Ishikawa (cell line): ENCODE measurements at regions not wholly inside any gene's neighbourhood (a gene's known extent, or its start where the extent isn't known, plus 50 kb on each side); places are given as distances from the start of the nearest gene placed in this dataset.

Experiments
- CEBPB ChIP-seq: IDR thresholded peaks from 2 replicates; pipeline ENCODE4 v1.6.1; 2012
- CREB1 ChIP-seq: IDR thresholded peaks from 2 replicates; pipeline ENCODE4 v1.6.1; 2012; ENCODE audit warnings: low read depth
- EGR1 ChIP-seq: IDR thresholded peaks from 2 replicates; pipeline ENCODE4 v1.6.1; 2012
- EP300 ChIP-seq: IDR thresholded peaks from 2 replicates; pipeline ENCODE4 v1.6.1; 2012; ENCODE audit warnings: borderline replicate concordance
- FOXM1 ChIP-seq: IDR thresholded peaks from 2 replicates; pipeline ENCODE4 v1.6.1; 2012; ENCODE audit warnings: low read depth, borderline replicate concordance
- NFIC ChIP-seq: IDR thresholded peaks from 2 replicates; pipeline ENCODE4 v1.6.1; 2012
- RAD21 ChIP-seq: IDR thresholded peaks from 2 replicates; pipeline ENCODE4 v1.6.1; 2012; ENCODE audit warnings: low read depth
- TAF1 ChIP-seq: IDR thresholded peaks from 2 replicates; pipeline ENCODE4 v1.6.1; 2012; ENCODE audit warnings: low read depth, mild to moderate bottlenecking
- TCF12 ChIP-seq: IDR thresholded peaks from 2 replicates; pipeline ENCODE4 v1.6.1; 2012; ENCODE audit warnings: low read depth
- TEAD4 ChIP-seq: IDR thresholded peaks from 2 replicates; pipeline ENCODE4 v1.6.1; 2012
- YY1 ChIP-seq: IDR thresholded peaks from 2 replicates; pipeline ENCODE4 v1.6.1; 2012; ENCODE audit warnings: low read depth
- ZBTB7A ChIP-seq: IDR thresholded peaks from 2 replicates; pipeline ENCODE4 v1.6.1; 2012; ENCODE audit warnings: low read depth
- TF ChIP-seq, protein P1 (sequence below): IDR thresholded peaks from 2 replicates; pipeline ENCODE4 v1.6.1; 2012
- TF ChIP-seq, protein P2 (sequence below): IDR thresholded peaks from 2 replicates; pipeline ENCODE4 v1.6.1; 2012; ENCODE audit warnings: low read depth, mild to moderate bottlenecking
- TF ChIP-seq, protein P3 (sequence below): IDR thresholded peaks from 2 replicates; pipeline ENCODE4 v1.6.1; 2012

DNA sequence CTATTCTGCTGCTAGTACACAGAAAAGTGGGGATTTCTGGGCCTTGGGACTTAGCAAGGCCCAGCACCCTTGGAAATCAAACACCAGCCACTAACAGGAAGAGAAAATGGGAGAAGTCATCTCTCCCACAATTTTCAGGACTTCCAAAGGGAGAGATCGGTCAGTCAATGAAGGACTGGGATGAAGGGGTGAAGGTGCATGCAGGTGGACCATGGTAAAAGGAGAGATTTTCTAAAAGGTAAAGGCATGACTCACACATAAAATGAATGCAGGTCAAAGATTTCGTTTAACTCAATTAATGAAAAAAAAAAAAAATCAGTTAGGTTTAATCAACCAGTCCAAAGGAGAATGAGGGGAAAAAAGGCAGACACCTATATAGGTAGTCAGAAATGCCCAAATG is 176.4 kb upstream of the PROK2 start:
- TF ChIP-seq ZBTB7A, result no peak
- TF ChIP-seq YY1, result no peak
- TF ChIP-seq TEAD4, result no peak
- TF ChIP-seq EP300, result no peak
- TF ChIP-seq CEBPB, result no peak

DNA sequence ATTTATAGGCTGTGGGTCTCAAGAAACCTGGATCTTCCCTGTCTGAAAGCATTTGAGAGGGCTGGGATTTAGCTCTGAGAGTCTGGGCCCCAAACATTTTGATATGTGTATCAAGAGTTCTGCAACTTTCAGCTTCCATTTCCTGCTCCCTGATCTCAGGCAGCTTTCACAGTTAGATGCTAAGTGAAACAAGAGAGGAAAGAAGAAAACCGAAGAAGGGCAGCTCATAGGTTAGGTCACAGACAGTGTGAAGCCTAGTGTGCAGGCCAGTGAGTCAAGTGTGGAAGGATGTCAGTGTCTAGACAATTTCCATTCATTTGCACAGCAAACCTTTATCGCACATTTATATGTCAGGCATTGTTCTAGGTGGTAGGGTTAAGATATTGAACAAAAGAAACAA is 173.6 kb upstream of the PROK2 start:
- TF ChIP-seq, protein P1, sequence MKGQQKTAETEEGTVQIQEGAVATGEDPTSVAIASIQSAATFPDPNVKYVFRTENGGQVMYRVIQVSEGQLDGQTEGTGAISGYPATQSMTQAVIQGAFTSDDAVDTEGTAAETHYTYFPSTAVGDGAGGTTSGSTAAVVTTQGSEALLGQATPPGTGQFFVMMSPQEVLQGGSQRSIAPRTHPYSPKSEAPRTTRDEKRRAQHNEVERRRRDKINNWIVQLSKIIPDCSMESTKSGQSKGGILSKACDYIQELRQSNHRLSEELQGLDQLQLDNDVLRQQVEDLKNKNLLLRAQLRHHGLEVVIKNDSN, result no peak
- TF ChIP-seq RAD21 (no peak), EP300 (no peak), NFIC (no peak), CREB1 (no peak), TCF12 (no peak), FOXM1 (no peak), CEBPB (no peak), TAF1 (no peak), TEAD4 (no peak), ZBTB7A (no peak), YY1 (no peak)
- TF ChIP-seq, protein P2, sequence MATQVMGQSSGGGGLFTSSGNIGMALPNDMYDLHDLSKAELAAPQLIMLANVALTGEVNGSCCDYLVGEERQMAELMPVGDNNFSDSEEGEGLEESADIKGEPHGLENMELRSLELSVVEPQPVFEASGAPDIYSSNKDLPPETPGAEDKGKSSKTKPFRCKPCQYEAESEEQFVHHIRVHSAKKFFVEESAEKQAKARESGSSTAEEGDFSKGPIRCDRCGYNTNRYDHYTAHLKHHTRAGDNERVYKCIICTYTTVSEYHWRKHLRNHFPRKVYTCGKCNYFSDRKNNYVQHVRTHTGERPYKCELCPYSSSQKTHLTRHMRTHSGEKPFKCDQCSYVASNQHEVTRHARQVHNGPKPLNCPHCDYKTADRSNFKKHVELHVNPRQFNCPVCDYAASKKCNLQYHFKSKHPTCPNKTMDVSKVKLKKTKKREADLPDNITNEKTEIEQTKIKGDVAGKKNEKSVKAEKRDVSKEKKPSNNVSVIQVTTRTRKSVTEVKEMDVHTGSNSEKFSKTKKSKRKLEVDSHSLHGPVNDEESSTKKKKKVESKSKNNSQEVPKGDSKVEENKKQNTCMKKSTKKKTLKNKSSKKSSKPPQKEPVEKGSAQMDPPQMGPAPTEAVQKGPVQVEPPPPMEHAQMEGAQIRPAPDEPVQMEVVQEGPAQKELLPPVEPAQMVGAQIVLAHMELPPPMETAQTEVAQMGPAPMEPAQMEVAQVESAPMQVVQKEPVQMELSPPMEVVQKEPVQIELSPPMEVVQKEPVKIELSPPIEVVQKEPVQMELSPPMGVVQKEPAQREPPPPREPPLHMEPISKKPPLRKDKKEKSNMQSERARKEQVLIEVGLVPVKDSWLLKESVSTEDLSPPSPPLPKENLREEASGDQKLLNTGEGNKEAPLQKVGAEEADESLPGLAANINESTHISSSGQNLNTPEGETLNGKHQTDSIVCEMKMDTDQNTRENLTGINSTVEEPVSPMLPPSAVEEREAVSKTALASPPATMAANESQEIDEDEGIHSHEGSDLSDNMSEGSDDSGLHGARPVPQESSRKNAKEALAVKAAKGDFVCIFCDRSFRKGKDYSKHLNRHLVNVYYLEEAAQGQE, result no peak
- TF ChIP-seq, protein P3, sequence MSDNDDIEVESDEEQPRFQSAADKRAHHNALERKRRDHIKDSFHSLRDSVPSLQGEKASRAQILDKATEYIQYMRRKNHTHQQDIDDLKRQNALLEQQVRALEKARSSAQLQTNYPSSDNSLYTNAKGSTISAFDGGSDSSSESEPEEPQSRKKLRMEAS, result no peak

DNA sequence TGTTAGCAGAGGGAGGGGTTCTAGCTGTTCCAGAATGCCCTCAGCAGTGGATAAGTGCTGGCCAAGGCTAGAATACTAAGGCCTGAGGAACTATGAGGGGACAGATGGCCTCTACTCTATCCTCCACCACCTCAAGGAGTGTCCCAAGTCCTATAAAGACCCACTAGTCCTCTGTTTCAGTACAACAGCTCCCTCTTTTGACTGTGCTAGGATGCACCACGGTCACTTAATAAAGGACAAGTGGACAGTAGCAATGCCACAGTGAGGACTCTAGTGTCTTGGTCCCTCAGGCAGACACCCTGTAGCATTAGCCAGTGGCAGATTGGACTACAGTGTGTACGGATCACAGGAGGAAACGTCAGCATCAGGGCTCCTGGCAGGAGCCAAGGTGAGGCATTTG is 171.8 kb upstream of the PROK2 start:
- TF ChIP-seq RAD21 (peak; percentile 39), EGR1 (no peak)

DNA sequence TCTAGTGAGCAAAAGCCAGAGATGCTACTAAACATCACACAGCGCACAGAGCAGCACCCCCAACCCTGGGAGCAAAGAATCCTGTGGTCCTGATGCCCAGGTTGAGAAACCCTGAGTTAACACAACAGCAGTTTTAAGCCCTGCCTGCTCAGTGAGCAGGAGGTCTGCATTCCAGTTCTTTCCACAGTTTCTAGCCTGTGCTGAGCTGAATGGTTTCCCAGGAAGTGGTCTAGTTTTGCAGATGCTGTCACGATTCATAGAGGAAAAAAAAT is 171.1 kb upstream of the PROK2 start:
- TF ChIP-seq CEBPB (no peak), NFIC (no peak)

DNA sequence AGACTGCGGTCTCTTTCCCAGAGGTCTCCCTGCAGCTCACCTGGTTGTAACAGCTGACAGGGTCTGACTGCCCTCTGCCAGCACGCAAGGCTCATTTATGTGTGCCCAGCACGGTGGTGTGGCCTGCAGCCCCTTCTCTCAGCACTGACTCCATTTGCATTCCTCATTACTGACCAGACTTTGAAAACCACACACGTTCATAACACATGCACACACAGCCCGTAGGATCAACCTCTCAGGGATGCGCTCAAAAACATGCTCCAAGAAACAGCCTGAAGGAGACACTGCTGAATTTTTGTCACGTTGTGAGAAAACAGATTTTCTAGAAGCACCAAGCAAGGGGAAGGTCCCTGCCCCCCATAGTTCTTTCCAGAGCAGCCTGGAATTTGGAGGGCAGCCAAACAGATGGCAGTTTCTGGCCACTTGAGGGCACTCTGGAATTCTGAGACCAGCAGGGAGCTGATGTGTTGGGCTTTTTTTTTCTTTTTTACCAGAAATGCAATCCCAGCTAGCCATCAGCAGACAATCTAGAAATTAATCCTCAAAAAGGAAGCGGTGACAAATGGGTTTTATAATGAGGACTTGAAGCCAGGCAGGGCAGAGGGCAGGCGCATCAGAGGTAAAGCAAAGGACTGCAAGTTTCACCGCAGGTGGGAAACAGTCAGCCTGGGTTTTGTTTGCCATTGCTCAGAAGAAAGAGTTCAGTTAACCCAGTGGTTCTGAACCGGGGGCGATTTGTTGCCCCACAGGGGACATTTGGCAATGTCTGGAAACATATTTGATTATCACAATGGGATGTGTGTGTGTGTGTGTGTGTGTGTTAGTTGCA is 170.5 kb upstream of the PROK2 start:
- no peak for TF ChIP-seq FOXM1
- TF ChIP-seq TEAD4, result peak; percentile 83
- no peak for TF ChIP-seq EGR1
- TF ChIP-seq ZBTB7A, result no peak
- no peak for TF ChIP-seq TAF1
- TF ChIP-seq, protein P1, result no peak
- TF ChIP-seq, protein P2, result no peak
- TF ChIP-seq YY1, result no peak
- TF ChIP-seq, protein P3, result no peak
- peak; percentile 98 for TF ChIP-seq NFIC
- peak; percentile 90 for TF ChIP-seq RAD21
- TF ChIP-seq CREB1, result no peak
- peak; percentile 49; the same call in 1 of the 2 replicates for TF ChIP-seq TCF12
- TF ChIP-seq CEBPB, result no peak

DNA sequence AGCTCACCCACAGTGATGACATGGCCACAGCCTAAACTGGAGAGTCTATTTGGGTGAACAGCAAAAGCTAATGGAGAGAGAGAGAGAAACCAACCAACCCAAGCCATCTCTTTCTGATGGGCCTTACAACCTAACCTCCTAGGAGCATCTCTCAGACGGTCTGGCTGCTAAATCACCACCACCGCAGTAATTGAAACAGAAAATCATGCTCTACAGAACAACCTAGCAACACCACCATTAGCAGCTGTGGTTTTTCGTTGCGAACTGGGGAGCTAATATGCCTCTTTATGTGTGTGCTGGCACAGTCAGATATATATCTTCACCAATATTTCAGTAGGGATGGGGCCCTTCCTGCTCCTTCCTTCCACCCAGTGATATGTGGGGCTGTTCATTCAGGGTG is 166.9 kb upstream of the PROK2 start:
- TF ChIP-seq EP300 (no peak), TCF12 (no peak), CREB1 (no peak), CEBPB (no peak), YY1 (no peak), RAD21 (no peak), FOXM1 (no peak), TEAD4 (no peak), ZBTB7A (no peak), TAF1 (no peak), NFIC (no peak), EGR1 (no peak)
- TF ChIP-seq, protein P2, result no peak
- TF ChIP-seq, protein P3, result no peak
- TF ChIP-seq, protein P1, result no peak
